ENCODE measurements at regions not wholly inside any gene's neighbourhood (a gene's known extent, or its start where the extent isn't known, plus 50 kb on each side); places are given as distances from the start of the nearest gene placed in this dataset.

GRCh38 chr1:38456531-38456876, 403.1 kb downstream of the RRAGC start:
- TF ChIP-seq RAD21 (IDR thresholded peaks at IDR 0.05) = no peak
- TF ChIP-seq, protein P1, sequence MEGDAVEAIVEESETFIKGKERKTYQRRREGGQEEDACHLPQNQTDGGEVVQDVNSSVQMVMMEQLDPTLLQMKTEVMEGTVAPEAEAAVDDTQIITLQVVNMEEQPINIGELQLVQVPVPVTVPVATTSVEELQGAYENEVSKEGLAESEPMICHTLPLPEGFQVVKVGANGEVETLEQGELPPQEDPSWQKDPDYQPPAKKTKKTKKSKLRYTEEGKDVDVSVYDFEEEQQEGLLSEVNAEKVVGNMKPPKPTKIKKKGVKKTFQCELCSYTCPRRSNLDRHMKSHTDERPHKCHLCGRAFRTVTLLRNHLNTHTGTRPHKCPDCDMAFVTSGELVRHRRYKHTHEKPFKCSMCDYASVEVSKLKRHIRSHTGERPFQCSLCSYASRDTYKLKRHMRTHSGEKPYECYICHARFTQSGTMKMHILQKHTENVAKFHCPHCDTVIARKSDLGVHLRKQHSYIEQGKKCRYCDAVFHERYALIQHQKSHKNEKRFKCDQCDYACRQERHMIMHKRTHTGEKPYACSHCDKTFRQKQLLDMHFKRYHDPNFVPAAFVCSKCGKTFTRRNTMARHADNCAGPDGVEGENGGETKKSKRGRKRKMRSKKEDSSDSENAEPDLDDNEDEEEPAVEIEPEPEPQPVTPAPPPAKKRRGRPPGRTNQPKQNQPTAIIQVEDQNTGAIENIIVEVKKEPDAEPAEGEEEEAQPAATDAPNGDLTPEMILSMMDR (IDR thresholded peaks at IDR 0.05; ENCODE audit: low read depth, low read length, missing input control) = no peak
- TF ChIP-seq, protein P2, sequence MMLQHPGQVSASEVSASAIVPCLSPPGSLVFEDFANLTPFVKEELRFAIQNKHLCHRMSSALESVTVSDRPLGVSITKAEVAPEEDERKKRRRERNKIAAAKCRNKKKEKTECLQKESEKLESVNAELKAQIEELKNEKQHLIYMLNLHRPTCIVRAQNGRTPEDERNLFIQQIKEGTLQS (IDR thresholded peaks at IDR 0.05) = no peak
- no peak for TF ChIP-seq EGR1 (IDR thresholded peaks at IDR 0.05; ENCODE audit: low read depth in 2 of 2)
- no peak for TF ChIP-seq YY1 (IDR thresholded peaks at IDR 0.05)
- no peak for TF ChIP-seq SP1 (IDR thresholded peaks at IDR 0.05)
- TF ChIP-seq GABPA (IDR thresholded peaks at IDR 0.05 in 1 of 2, conservative IDR thresholded peaks at IDR 0.05 in 1 of 2) = no peak
- TF ChIP-seq, protein P3, sequence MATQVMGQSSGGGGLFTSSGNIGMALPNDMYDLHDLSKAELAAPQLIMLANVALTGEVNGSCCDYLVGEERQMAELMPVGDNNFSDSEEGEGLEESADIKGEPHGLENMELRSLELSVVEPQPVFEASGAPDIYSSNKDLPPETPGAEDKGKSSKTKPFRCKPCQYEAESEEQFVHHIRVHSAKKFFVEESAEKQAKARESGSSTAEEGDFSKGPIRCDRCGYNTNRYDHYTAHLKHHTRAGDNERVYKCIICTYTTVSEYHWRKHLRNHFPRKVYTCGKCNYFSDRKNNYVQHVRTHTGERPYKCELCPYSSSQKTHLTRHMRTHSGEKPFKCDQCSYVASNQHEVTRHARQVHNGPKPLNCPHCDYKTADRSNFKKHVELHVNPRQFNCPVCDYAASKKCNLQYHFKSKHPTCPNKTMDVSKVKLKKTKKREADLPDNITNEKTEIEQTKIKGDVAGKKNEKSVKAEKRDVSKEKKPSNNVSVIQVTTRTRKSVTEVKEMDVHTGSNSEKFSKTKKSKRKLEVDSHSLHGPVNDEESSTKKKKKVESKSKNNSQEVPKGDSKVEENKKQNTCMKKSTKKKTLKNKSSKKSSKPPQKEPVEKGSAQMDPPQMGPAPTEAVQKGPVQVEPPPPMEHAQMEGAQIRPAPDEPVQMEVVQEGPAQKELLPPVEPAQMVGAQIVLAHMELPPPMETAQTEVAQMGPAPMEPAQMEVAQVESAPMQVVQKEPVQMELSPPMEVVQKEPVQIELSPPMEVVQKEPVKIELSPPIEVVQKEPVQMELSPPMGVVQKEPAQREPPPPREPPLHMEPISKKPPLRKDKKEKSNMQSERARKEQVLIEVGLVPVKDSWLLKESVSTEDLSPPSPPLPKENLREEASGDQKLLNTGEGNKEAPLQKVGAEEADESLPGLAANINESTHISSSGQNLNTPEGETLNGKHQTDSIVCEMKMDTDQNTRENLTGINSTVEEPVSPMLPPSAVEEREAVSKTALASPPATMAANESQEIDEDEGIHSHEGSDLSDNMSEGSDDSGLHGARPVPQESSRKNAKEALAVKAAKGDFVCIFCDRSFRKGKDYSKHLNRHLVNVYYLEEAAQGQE (IDR thresholded peaks at IDR 0.05) = no peak
- no peak for TF ChIP-seq HNF4A (conservative IDR thresholded peaks at IDR 0.05)

Data from liver (tissue), 3 donors.